ENCODE measurements at regions not wholly inside any gene's neighbourhood (a gene's known extent, or its start where the extent isn't known, plus 50 kb on each side); places are given as distances from the start of the nearest gene placed in this dataset.

DNA sequence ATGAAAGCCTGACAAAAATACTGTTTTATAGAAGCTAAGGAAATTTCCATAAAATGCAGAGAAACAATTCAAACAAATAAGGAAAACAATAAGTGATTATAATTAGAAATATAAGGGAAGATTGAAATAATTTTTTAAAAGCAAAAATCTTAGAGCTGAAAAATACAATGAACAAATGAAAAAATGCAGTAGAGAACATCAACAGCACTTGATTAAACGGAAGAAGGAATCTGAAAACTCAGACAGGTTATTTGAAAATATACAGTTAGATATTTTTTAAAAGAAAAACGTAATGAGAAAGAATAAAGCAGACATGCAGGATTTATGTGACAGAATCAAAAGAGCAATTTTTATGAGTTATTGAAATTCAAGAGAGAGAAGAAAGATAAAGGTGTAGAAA is 279.1 kb upstream of the MAGI2 start:
- FAIRE-seq (no peak), DNase-seq (ENCODE audit: insufficient read length, low spot score) (no peak)

DNA sequence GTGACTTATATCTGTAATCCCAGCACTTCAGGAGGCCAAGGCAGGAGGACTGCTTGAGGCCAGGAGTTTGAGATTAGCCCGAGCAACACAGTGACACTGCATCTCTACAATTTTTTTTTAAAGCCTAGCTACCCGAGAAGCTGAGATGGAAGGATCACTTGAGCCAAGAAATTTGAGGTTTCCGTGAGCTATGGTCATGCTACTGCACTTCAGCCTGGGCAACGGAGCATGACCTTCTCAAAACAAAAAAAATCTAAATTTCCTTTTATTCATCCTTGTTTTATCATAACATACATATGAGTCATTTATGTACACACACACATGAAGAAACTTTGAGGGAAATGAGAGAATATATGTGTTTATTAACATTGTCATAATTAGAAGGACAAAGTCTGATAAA is 277.5 kb upstream of the MAGI2 start:
- no peak for FAIRE-seq
- no peak for DNase-seq (ENCODE audit: insufficient read length, low spot score)

DNA sequence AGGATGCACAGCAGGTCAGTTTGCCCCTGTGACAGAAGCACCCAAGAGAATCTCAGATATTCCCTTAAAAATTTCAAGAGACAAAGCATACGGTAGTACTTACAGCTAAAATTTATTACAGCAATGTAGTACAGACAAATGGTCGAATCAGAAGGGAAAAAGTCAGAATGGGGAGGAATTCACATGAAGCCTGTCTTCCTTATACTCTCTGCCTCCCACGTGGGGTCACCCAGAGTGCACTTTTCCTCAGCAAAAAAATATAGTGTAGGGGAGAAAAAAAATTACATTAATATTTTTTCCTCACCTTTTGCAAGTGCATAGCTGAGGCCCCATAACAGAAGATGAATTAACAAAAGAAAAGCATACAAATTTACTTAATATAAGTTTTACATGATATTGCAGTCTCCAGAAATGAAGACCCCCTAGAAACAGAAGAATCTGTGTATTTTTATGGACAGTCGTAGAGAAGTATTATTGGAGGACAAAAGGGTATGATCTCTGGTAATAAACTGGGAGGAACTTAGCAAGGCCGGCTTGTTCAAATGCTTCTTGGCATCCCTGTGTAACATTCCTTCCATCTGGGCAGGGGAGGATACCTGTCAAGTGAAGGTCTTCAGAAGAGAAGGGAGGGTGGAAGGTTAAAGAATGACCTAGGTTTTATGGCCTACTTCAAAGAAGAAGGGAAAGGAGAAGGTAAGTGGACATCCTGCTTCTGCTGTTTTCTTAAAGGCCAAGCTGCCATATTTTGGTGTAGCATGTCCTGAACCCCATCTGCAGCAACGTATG is 270.6 kb upstream of the MAGI2 start:
- FAIRE-seq (no peak), DNase-seq (ENCODE audit: insufficient read length, low spot score) (no peak)

DNA sequence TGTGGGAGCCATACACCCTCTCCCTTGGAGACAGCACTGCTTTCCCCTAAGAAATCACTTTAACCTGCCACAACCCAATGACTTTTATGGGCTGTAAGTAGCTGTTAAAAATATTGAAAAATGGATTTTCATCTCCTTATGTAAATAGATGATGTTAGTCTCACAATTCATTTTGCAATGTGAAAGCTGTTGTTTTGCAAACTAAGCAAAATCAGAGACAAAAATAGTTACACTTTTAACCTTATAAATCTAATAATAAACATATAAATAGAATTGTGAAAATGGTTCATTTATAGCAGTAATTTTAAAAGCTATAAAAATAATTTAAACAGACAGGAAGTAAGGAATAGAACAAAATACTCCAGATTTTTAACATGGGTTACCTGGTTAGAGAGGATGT is 268.8 kb upstream of the MAGI2 start:
- no peak for FAIRE-seq
- DNase-seq (ENCODE audit: insufficient read length, low spot score), result no peak

DNA sequence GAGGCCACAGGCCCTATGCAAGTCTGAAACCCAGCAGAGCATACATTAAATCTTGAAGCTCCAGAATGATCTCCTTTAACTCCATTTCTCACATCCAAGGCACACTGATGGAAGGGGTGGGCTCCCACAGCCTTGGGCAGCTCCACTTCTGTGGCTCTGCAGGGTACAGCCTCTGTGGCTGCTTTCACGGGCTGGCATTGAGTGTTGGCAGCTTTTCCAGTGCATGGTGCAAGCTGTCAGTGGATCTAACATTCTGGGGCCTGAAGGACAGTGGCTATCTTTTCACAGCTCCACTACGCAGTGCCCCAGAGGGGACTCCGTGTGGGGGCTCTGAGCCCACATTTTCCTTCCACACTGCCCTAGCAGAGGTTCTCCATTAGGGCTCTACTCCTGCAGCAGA is 265.7 kb upstream of the MAGI2 start:
- DNase-seq (ENCODE audit: insufficient read length, low spot score) (no peak), FAIRE-seq (no peak)

DNA sequence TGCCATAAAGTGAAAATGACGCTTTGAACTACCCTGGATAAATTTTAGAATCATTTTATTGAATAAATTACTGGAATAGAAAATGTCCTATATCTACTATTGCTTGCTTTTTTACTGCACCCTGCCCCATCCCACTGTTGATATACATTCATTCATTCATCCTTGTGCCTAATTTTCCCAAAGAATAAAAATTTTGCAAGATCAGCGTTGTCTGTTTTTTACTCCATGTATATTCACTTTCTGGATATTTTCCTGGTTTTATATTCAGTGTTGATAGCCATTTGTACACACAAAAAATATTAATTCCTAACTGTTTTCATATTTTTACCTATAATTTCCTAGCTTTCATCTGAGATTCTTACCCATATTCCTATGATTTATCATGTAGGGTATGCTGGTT is 262.9 kb upstream of the MAGI2 start:
- no peak for FAIRE-seq
- DNase-seq (ENCODE audit: insufficient read length, low spot score), result no peak

DNA sequence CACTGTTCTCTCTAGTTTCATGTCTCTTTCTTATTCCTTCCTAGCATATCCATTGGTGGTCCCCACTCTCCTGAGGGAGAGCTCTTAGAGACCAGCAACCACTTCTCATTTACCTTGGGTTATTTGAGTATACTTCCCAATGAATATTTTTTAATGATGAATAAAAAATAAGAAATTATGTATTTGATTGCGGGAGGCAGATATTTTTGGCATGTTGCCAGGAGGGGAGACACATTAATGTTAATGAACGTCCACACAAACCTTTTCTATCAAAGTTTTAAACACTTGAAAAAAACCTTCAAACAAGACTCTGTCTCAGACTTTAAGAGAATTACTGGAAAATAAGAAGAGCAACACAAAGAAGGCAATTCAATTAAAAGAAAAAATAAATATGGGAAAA is 260.6 kb upstream of the MAGI2 start:
- FAIRE-seq (no peak), DNase-seq (ENCODE audit: insufficient read length, low spot score) (no peak)

DNA sequence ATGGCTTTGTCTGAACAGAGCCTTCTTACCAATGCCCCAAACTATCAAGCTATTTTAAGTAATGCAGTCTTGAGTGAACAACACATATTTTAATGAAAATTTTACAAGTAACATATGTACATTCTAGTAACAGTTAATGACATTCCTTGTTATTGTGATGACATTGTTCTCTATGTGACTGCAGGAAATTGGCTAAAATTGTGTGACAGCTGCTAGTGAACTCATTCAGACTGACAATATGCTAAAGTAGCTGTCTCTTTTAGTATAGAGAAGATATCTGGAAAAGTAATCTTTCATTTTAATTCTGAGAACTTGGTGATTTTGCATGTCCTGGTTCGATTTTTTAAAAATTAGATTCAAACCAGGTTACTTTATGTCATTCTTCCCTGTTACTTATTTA is 259.8 kb upstream of the MAGI2 start:
- no peak for FAIRE-seq
- no peak for DNase-seq (ENCODE audit: insufficient read length, low spot score)

DNA sequence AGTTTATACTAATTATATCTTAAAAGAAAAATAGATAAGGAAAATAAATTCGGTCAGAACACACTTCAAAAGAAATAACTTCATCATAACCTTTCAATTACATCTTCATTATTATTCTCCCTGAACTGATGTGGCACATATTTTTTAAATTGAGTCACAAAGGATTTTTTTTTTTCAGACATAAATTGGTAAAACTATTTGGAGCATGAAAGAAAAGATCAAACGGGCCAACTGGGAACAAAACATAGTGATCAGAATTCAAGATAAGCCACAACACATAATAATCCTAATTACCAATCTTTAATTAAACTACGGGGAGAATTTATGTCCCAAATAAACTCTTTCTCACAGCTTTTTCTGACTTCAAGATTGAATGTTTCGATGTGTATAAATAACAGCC is 258.2 kb upstream of the MAGI2 start:
- FAIRE-seq (no peak), DNase-seq (ENCODE audit: insufficient read length, low spot score) (no peak)

DNA sequence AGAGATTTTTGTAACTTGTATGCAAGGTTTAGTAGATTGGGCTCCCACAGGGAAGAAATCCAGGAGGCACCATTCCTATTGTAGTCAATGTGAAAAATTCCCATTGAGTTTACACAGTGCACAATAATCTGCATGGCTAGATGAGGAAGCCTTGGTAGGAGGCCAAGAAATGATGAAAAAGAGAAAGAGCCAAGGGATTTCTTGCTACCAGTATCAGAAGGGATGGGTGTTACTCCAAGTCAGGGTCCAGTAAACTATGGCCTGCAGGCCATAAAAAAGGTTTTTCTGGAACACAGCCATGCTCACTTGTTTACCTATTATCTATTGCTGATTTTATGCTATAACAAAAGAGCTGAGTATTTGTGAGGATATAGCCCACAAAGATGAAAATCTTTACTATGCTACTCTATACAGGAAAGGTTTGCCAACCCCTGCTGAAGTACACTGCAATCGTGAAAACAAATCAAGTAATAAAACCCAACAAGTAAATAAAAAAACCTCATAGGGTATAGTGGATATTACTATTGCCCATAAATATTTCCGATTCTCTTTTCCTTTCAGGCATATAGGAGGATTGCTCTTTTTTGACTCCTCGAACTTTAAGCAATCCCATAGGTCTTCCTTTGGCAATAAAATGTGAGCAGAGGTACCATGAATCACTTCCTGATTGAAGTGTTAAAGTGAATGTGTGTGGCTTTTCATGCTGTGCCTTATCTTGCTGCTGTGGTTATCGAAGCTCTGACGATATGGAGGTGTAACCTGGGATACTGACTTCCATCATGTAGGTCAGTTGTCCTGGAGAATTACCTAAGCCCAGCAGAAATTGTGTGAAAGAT is 256.3 kb upstream of the MAGI2 start:
- DNase-seq (ENCODE audit: insufficient read length, low spot score) (no peak), FAIRE-seq (no peak)

DNA sequence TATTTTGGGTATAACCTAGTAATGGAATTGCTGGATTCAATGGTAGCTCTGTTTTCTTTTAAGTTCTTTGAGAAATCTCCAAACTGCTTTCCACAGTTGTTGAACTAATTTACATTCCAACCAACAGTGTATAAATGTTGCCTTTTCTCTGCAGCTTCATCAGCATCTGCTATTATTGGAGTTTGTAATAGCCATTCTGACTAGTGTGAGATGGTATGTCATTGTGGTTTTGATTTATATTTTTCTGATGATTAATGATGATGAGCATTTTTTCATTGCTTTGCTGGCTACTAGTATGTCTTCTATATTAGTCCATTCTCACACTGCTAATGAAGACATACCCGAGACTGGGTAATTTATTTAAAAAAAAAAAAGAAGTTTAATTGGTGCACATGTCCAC is 248.6 kb upstream of the MAGI2 start:
- FAIRE-seq (no peak), DNase-seq (ENCODE audit: insufficient read length, low spot score) (no peak)

DNA sequence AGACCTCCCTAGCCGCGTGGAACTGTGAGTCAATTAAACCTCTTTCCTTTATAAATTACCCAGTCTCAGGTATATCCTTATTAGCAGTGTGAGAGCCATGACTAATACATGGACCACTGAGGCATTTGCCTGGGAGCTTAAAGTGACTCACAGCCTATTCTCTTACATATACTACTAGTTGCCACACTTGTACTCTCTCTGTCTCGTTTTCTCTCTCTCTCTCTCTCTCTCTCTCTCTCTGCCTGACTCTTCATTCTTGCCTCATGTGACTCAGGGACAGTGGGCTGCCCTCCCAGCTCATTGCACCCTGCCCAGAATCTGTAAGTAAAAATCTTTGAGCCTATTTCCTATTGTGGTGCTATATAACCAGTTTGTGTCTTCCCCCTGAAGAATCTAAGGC is 238.5 kb upstream of the MAGI2 start:
- no peak for DNase-seq (ENCODE audit: insufficient read length, low spot score)
- no peak for FAIRE-seq

DNA sequence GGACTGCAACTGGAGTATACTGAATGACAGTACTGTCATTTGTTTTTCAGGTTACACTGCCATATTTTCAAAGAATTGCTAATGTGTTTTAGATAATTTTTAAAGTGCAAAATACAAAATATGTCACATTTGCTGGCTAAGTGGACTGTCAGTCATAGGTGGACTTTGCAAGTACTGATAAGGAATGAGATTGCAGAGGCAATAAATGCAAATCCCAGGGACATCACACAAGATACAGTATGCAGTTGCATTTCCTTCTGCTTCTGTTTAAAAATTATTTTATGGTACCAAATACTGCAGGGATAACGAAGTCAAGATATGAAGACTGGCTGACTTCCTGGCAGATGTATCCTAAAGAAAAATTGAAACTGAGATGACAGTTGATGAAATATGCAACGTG is 237.6 kb upstream of the MAGI2 start:
- DNase-seq (ENCODE audit: insufficient read length, low spot score) (no peak), FAIRE-seq (no peak)

DNA sequence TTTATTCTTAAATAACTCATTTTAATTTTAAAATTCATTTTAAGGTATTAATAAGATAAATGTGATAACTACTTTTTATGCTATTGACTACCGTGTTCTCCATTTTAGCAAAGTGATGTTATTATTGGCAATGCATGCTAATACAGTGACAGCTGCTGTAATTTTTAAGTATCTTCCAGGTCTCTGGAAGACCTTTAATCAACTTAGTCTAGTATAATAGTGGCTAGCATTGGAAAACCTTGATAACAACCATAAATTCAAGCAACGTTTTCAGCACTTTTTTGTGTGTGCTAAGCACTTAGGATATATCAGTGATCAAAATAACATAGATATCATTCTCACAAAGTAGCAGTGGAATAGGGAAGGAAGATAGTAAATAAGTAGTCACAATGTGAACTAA is 230.9 kb upstream of the MAGI2 start:
- FAIRE-seq, result no peak
- no peak for DNase-seq (ENCODE audit: insufficient read length, low spot score)

DNA sequence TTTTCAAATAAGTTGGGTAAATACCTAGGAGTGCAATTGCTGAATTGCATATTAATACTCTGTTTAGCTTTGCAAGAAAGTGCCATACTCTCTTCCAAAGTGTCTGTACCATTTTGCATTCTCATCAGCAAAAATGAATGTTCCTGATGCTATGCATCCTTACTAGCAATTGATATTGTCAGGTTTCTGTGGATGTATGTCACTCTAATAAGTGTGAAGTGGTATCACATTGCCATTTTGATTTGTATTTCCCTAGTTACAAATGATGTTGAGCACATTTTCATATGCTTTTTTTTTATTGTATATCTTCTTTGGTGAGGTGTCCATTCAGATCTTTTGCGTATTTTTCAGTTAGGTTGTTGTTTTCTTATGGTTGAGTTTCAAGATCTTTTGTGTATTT is 230.4 kb upstream of the MAGI2 start:
- FAIRE-seq, result no peak
- DNase-seq (ENCODE audit: insufficient read length, low spot score), result no peak

DNA sequence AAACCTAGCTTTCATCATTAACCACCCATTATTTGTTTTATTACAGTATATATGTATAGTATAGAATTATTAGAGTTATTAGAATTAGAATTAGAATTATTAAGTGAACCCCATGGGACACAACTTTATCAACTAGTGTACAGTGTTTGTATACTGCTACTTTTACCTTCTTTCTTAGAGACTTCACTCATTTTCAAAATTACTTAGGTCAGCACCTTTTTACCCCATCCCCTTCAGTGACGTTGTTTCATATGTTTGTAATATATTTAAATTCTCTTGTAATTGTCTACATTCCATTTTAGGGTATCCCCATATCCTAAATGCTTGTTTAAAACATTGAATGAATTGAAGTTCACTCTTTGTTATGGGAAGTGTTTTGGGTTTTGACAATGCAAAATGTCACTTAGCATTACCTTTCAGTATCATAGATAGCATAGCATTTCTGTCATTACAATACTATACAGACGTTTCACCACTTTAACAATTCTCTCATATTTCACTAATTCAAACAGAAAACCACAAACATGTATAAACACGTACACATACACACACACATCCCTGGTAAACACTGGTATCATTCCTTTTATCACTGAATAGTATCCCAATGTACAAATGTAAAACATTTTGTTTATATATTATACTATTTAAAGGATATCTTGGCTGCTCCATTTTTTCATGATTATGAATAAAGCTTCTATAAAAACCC is 229.9 kb upstream of the MAGI2 start:
- FAIRE-seq (no peak), DNase-seq (ENCODE audit: insufficient read length, low spot score) (no peak)

DNA sequence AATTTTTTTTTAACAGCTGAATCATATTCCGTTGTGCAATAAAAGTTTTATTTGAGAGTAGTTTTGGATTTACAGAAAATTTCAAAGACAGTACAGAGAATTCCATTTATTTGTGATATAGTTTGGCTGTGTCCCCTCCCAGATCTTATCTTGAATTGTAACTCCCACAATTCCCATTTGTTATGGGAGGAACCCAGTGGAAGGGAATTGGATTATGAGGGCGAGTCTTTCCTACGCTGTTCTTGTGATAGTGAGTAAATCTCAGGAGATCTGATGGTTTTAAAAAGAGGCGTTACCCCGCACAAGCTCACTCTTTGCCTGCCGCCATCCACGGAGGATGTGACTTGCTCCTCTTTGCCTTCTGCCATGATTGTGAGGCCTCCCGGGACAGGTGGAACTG is 228.0 kb upstream of the MAGI2 start:
- FAIRE-seq, result no peak
- no peak for DNase-seq (ENCODE audit: insufficient read length, low spot score)

DNA sequence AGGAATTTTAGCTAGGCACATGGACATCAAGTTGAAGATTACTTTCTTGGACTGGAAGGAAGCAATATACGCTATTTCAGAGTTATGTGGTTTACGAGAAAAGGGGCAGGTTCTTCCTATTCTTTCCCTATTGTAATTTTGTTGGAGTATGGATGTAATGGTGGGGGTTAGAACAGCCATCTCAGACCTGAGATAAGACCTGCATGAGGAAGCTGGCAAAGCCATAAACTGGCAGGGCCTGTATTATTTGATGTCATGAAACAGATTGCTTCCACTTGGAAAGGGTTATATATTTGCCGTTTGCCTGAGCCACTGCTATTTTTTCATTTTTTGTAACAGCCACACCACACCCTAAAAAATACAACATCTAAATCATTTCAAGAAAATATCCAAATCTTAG is 220.5 kb upstream of the MAGI2 start:
- FAIRE-seq, result no peak

DNA sequence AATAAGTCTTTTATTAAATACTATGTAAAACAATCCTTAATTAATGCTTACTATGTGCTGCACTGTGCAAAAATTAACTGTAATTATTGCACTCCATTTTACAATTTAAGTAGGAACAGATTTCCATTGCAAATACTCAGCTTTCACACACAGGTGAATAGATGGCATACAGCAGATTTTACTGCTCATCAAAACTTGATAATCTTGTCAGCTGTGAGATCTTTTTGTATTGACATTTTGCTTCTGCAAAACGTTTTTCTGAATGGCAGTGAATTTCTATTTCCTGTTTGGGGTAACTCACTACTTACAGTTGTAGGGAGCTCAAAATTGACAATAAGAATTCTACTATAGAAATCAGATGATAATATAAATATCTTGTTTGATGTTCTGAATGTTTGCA is 220.0 kb upstream of the MAGI2 start:
- FAIRE-seq (no peak), DNase-seq (ENCODE audit: insufficient read length, low spot score) (no peak)

More for the DNA sequence above, 220.5 kb upstream of the MAGI2 start:
- no peak for DNase-seq (ENCODE audit: insufficient read length, low spot score)

DNA sequence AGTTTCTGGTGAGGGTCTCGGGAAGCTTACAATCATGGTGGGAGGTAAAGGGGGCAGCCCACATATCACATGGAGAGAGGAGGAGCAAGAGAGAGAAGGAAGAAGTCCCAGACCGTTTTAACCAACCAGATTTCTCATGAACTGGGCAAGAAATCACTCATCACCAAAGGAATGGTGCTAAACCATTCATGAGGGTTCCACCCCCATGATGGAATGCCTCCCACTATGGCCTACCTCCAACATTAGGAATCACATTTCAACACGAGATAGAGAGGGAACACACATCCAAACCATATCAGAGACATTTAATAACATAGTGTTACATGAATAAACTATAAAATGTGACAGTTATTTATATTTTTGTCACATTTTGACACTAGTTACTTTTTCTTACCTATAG is 214.8 kb upstream of the MAGI2 start:
- DNase-seq (ENCODE audit: insufficient read length, low spot score) (no peak), FAIRE-seq (no peak)

DNA sequence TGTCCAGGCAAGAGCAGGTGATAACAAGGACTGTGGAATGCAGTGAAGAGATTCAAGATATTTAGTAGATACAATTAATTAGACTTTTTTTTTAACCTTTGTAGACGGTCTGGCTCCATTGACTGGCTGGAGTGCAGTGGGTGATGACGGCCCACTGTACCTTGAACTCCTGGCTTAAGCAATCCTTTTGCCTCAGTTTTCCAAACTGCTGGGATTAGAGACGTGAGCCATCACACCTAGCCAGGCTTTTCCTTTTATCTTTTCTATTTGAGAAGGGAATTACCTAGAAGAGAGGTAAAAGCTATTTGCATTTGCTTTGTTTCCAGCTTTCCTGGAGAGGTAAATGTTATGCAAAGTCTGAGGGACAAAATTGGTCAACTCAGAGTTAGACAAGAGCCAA is 213.0 kb upstream of the MAGI2 start:
- no peak for DNase-seq (ENCODE audit: insufficient read length, low spot score)
- no peak for FAIRE-seq
